Right lobe of liver (tissue), 6 donors: ENCODE measurements at regions not wholly inside any gene's neighbourhood (a gene's known extent, or its start where the extent isn't known, plus 50 kb on each side); places are given as distances from the start of the nearest gene placed in this dataset.

Experiments used
- ATAC-seq, 4 donors: fragments of 200-7000 bp; cut with Tn5 transposase; one replicate each; pipeline ENCODE4 v1.9.1; 2020; ENCODE audit warnings: mild to moderate bottlenecking in 4 of 4, moderate library complexity in 4 of 4
- DNase-seq, 3 donors: peaks; one replicate each; pipeline ENCODE4 v3.0.0-alpha.2; 2020
- H3K27ac ChIP-seq, 3 donors: fragments of 200-600 bp; one replicate each; pipeline ENCODE4 v1.8.0; 2022
- H3K27me3 ChIP-seq, 2 donors: fragments of 200-600 bp; one replicate each; pipeline ENCODE4 v1.8.0; 2022
- H3K36me3 ChIP-seq, 4 donors: fragments of 200-600 bp; sonication (generic) in 1 of 4; one replicate each; pipeline versions ENCODE4 v1.5.1 to v1.8.0; 2017 to 2022; ENCODE audit warnings: control low read depth in 1 of 4
- H3K4me1 ChIP-seq, 4 donors: fragments of 200-600 bp; sonication (generic) in 1 of 4; one replicate each; pipeline versions ENCODE4 v1.5.1 to v1.8.0; 2017 to 2022; ENCODE audit warnings: control low read depth in 1 of 4
- H3K4me3 ChIP-seq, 3 donors: fragments of 200-600 bp; one replicate each; pipeline ENCODE4 v1.8.0; 2022
- H3K9me3 ChIP-seq, 4 donors: fragments of 200-600 bp; sonication (generic) in 1 of 4; one replicate each; pipeline versions ENCODE4 v1.5.1 to v1.8.0; 2017 to 2022; ENCODE audit warnings: control low read depth in 1 of 4
- CTCF ChIP-seq, 4 donors: fragments of 200-600 bp in 3 of 4; fragments of 450-650 bp in 1 of 4; IDR thresholded peaks; one replicate each; pipeline versions ENCODE4 v1.5.1 to v1.8.0; 2016 to 2022; ENCODE audit warnings: antibody characterized with exemption in 4 of 4, mild to moderate bottlenecking in 2 of 4
- POLR2A ChIP-seq: fragments of 450-650 bp; IDR thresholded peaks from one replicate; pipeline ENCODE4 v1.6.1; 2017; ENCODE audit warnings: antibody characterized with exemption, mild to moderate bottlenecking
- WGBS: methylation state at CpG from one replicate; pipeline ENCODE4 v1.1.6; 2018; ENCODE audit warnings: low coverage, low lambda C conversion rate; ENCODE audit not compliant: insufficient coverage; ENCODE audit errors: missing lambda C conversion rate; 5-methylcytosine and 5-hydroxymethylcytosine counted together
- intact Hi-C, 2 donors: fragments of 100-400 bp; cut with DNase I; formaldehyde crosslinking; loops; one replicate each; pipeline versions ENCODE4 v1.11.2 to v1.14.1; 2022
- donor health status: DM: no; HTN: yes; CAD: no.
- donor health status: DM: no; HTN: no; CAD: no.
- donor health status: DM: no; HTN: no; CAD: no.
- donor health status: DM: no; HTN: yes; CAD: no.
- donor health status: DM: no; HTN: yes; CAD: no.

- WGBS = 83% methylated on average over 2 of the region's 3 CpGs
- intact Hi-C loops = no loop called here
- no peak for ATAC-seq
Measured at GRCh38 chr6:6524951-6525350, 63.6 kb upstream of the LY86 start.

GRCh38 chr6:6525933-6526332 lies 62.6 kb upstream of the LY86 start:
- DNase-seq = no peak
- Histone ChIP-seq H3K4me3 (no peak overlapping the region), H3K27me3 (no peaks in the 10 kb centered on the region), H3K27ac (no peak overlapping the region), H3K4me1 (no peaks in the 10 kb centered on the region), H3K9me3 (no peaks in the 10 kb centered on the region), H3K36me3 (no peaks in the 10 kb centered on the region)
- WGBS = 78% methylated on average over 2 of the region's 2 CpGs
- no peak for ATAC-seq
- intact Hi-C loops = no loop called here
- no peak for TF ChIP-seq CTCF (IDR thresholded peaks at IDR 0.05)

More at GRCh38 chr6:6524951-6525350, 63.6 kb upstream of the LY86 start:
- Histone ChIP-seq H3K27me3 (no peaks in the 10 kb centered on the region), H3K27ac (no peak overlapping the region), H3K4me1 (no peaks in the 10 kb centered on the region), H3K4me3 (no peak overlapping the region), H3K9me3 (no peaks in the 10 kb centered on the region), H3K36me3 (no peaks in the 10 kb centered on the region)
- DNase-seq = no peak
- no peak for TF ChIP-seq CTCF (IDR thresholded peaks at IDR 0.05)
- no peak for TF ChIP-seq POLR2A

- WGBS = 67% methylated on average over 3 of the region's 3 CpGs
- DNase-seq (no peak), ATAC-seq (no peak)
- Histone ChIP-seq H3K27me3 (no peaks in the 10 kb centered on the region), H3K36me3 (no peaks in the 10 kb centered on the region), H3K27ac (no peak overlapping the region), H3K4me3 (no peak overlapping the region), H3K9me3 (no peaks in the 10 kb centered on the region), H3K4me1 (no peaks in the 10 kb centered on the region)
- no peak for TF ChIP-seq POLR2A
- no peak for TF ChIP-seq CTCF (IDR thresholded peaks at IDR 0.05)
- intact Hi-C loops = no loop called here
Measured at GRCh38 chr6:6529275-6529674, 59.2 kb upstream of the LY86 start.

GRCh38 chr6:6533176-6533575 lies 55.3 kb upstream of the LY86 start:
- no peak for DNase-seq
- Histone ChIP-seq H3K4me1 (no peaks in the 10 kb centered on the region), H3K4me3 (no peak overlapping the region), H3K9me3 (no peaks in the 10 kb centered on the region), H3K27me3 (no peaks in the 10 kb centered on the region), H3K27ac (no peak overlapping the region), H3K36me3 (no peaks in the 10 kb centered on the region)
- TF ChIP-seq CTCF (IDR thresholded peaks at IDR 0.05) = no peak
- no peak for TF ChIP-seq POLR2A
- intact Hi-C loops = no loop called here
- ATAC-seq = no peak
- WGBS = 65% methylated on average over 3 of the region's 3 CpGs

- ATAC-seq = no peak
- no peak overlapping the region for H3K4me3 ChIP-seq
- H3K27me3 ChIP-seq = no peaks in the 10 kb centered on the region
- intact Hi-C loops = no loop called here
- H3K36me3 ChIP-seq = no peaks in the 10 kb centered on the region
- H3K9me3 ChIP-seq = no peaks in the 10 kb centered on the region
- TF ChIP-seq CTCF (IDR thresholded peaks at IDR 0.05) (no peak), POLR2A (no peak)
- no peak overlapping the region for H3K27ac ChIP-seq
- no peaks in the 10 kb centered on the region for H3K4me1 ChIP-seq
- DNase-seq = no peak
- 65% methylated on average over 6 of the region's 16 CpGs for WGBS
Measured at GRCh38 chr6:6534399-6534798, 54.1 kb upstream of the LY86 start.
